Choroid plexus epithelial cell (primary cell): ENCODE measurements at regions not wholly inside any gene's neighbourhood (a gene's known extent, or its start where the extent isn't known, plus 50 kb on each side); places are given as distances from the start of the nearest gene placed in this dataset.

Source experiments
- DNase-seq: peaks from one replicate; pipeline ENCODE4 v3.0.0-alpha.2; 2010; ENCODE audit warnings: low read depth
- H3K4me3 ChIP-seq: 2 replicates; pipeline ENCODE4 v1.5.1; 2011; ENCODE audit warnings: low read depth, mild to moderate bottlenecking, control low read depth, low read length, moderate library complexity
- CTCF ChIP-seq: conservative IDR thresholded peaks from 2 replicates; pipeline ENCODE4 v1.5.1; 2011; ENCODE audit warnings: low read depth, mild to moderate bottlenecking, control low read depth, inconsistent platforms, low read length, moderate library complexity

- H3K4me3 ChIP-seq: no peak overlapping the region
- TF ChIP-seq CTCF: no peak
- DNase-seq: no peak
Measured at GRCh38 chr16:62926121-62926801, 890.0 kb upstream of the CDH8 start.

GRCh38 chr16:62921904-62922303, 885.7 kb upstream of the CDH8 start:
- TF ChIP-seq CTCF: no peak
- no peak overlapping the region for H3K4me3 ChIP-seq
- no peak for DNase-seq

GRCh38 chr16:62913924-62914323, 877.7 kb upstream of the CDH8 start:
- DNase-seq: no peak
- no peak for TF ChIP-seq CTCF

GRCh38 chr16:62913333-62913732, 877.1 kb upstream of the CDH8 start:
- no peak for DNase-seq
- no peak for TF ChIP-seq CTCF

More at GRCh38 chr16:62913924-62914323, 877.7 kb upstream of the CDH8 start:
- no peak overlapping the region for H3K4me3 ChIP-seq

GRCh38 chr16:62909597-62909996, 873.4 kb upstream of the CDH8 start:
- TF ChIP-seq CTCF: no peak
- H3K4me3 ChIP-seq: no peak overlapping the region
- no peak for DNase-seq

More at GRCh38 chr16:62913333-62913732, 877.1 kb upstream of the CDH8 start:
- H3K4me3 ChIP-seq: no peak overlapping the region

- H3K4me3 ChIP-seq: no peak overlapping the region
- no peak for DNase-seq
- no peak for TF ChIP-seq CTCF
Measured at GRCh38 chr16:62907562-62907961, 871.3 kb upstream of the CDH8 start.

- no peak for DNase-seq
- no peak overlapping the region for H3K4me3 ChIP-seq
- TF ChIP-seq CTCF: no peak
Measured at GRCh38 chr16:62903961-62904502, 867.8 kb upstream of the CDH8 start.
